ENCODE measurements at regions not wholly inside any gene's neighbourhood (a gene's known extent, or its start where the extent isn't known, plus 50 kb on each side); places are given as distances from the start of the nearest gene placed in this dataset.

GRCh38 chr1:184813528-184814089, 59.0 kb upstream of the EDEM3 start:
- DNase-seq: no peak

- no peak for DNase-seq
Observed at GRCh38 chr1:184811439-184812111, 56.9 kb upstream of the EDEM3 start.

GRCh38 chr1:184810735-184811343, 56.2 kb upstream of the EDEM3 start:
- no peak for DNase-seq

- peak; percentile 21 to 40 for DNase-seq
Observed at GRCh38 chr1:184806296-184806721, 51.7 kb upstream of the EDEM3 start.

GRCh38 chr1:184805667-184806295, 51.1 kb upstream of the EDEM3 start:
- peak; percentile 54 to 82 for DNase-seq

Measured in bone marrow (tissue), 2 donors.